H1 (cell line): ENCODE measurements at regions not wholly inside any gene's neighbourhood (a gene's known extent, or its start where the extent isn't known, plus 50 kb on each side); places are given as distances from the start of the nearest gene placed in this dataset.

Experiments
- HDAC6 ChIP-seq: IDR thresholded peaks from one replicate; pipeline ENCODE4 v1.7.1; 2012; ENCODE audit warnings: low read depth, mild to moderate bottlenecking, inconsistent platforms, low read length, moderate library complexity
- KDM1A ChIP-seq: fragments of 200-600, 300-600 bp; sonication (generic); IDR thresholded peaks from 2 replicates; pipeline ENCODE4 v1.7.1; 2016; ENCODE audit warnings: mild to moderate bottlenecking, low read length, borderline replicate concordance
- SP4 ChIP-seq: IDR thresholded peaks from 2 replicates; pipeline ENCODE4 v1.6.1; 2012; ENCODE audit warnings: low read length, inconsistent platforms
- ZNF274 ChIP-seq: IDR thresholded peaks from 2 replicates; pipeline ENCODE4 v1.7.0; 2012; ENCODE audit warnings: low read length, borderline replicate concordance; ENCODE audit errors: extremely low read depth

- no peak for TF ChIP-seq ZNF274
- no peak for TF ChIP-seq KDM1A
- no peak for TF ChIP-seq SP4
- no peak for TF ChIP-seq HDAC6
These were observed 56.0 kb upstream of the PIM1 start (continued) for GRCh38 chr6:37113976-37114375.
